HL-60 (cell line): ENCODE measurements at regions not wholly inside any gene's neighbourhood (a gene's known extent, or its start where the extent isn't known, plus 50 kb on each side); places are given as distances from the start of the nearest gene placed in this dataset.

Source experiments
- CTCF ChIP-seq: IDR thresholded peaks from one replicate; pipeline ENCODE4 v1.5.1; 2011; ENCODE audit warnings: low read length, control low read depth, inconsistent platforms; ENCODE audit not compliant: insufficient read depth
- GABPA ChIP-seq: IDR thresholded peaks from 2 replicates; pipeline ENCODE4 v1.6.1; 2012; ENCODE audit warnings: low read depth
- POLR2AphosphoS5 ChIP-seq: IDR thresholded peaks from 2 replicates; pipeline ENCODE4 v1.6.1; 2012; ENCODE audit warnings: low read depth
- SPI1 ChIP-seq: IDR thresholded peaks from 2 replicates; pipeline ENCODE4 v1.6.1; 2012; ENCODE audit warnings: low read depth, mild to moderate bottlenecking, borderline replicate concordance

DNA sequence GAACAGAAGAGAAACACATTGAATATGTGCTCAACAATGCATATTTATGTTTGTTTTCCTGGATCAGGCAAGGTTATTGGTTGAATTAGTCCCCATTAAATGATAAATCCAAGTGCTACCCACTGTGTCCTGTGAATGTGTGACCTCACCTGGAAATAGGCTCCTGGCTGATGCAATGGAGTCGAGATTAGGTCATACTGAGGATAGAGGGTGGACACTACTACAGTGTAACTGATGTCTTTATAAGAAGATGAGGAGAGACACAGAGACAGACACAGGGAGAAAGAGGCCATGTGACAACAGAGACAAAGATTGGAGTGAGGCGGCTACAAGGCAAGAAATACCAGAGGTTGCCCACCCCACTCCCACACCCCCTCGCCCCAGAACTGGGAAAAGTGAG is 559.3 kb downstream of the C6orf118 start:
- TF ChIP-seq CTCF: no peak
- TF ChIP-seq SPI1: no peak
- no peak for TF ChIP-seq POLR2AphosphoS5
- TF ChIP-seq GABPA: no peak
